HG03575 (cell line): ENCODE measurements at regions not wholly inside any gene's neighbourhood (a gene's known extent, or its start where the extent isn't known, plus 50 kb on each side); places are given as distances from the start of the nearest gene placed in this dataset.

Source experiments
- ATAC-seq: cut with Tn5 transposase; IDR thresholded peaks from one replicate; pipeline ENCODE4 v1.9.1; 2021; ENCODE audit not compliant: unreplicated experiment, insufficient number of reproducible peaks, low FRiP score; ENCODE audit errors: extremely low read depth

DNA sequence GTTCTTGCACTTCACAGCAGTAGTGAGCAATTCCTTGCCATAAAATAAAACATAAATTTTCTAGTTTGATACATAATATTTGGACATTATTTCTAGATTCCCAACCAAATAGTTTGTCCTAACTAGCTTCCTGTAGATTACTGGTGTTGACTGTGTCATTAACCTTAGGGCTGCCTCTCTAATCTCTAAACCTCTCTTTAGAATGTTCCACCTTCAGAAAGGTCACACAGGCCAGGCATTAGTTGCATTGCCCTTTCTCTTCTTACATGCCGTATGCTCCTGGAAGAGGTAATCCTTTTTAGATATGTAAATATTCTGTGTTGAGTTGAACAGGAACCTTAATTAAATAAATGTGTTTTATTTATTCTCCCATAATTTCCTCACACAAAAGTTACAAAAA is 904.9 kb upstream of the CNTN5 start:
- ATAC-seq = no peak

GRCh38 chr11:98130117-98130625 is 890.6 kb upstream of the CNTN5 start:
- no peak for ATAC-seq

- no peak for ATAC-seq
These were observed 884.4 kb upstream of the CNTN5 start for GRCh38 chr11:98136357-98136756.

- ATAC-seq = no peak
These were observed 883.3 kb upstream of the CNTN5 start for GRCh38 chr11:98137437-98137836.

DNA sequence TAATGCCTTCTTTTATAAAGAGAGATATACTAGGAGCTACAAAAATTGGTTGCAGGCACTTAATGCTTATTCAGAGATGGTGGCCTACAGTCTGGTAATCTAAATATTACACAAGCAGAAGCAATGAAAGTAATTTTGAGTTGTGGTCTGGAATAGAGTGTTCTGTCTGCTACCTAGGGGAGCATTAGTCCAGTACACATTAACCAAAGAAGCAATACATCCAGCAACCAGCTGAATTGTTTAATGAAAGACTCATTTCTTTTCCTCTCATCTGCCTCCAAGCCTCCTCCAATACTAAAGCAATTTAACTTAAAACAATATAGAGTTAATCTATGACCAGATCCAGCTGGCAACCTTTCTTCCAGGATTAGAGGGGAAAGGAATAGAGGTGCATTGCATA is 877.1 kb upstream of the CNTN5 start:
- no peak for ATAC-seq

DNA sequence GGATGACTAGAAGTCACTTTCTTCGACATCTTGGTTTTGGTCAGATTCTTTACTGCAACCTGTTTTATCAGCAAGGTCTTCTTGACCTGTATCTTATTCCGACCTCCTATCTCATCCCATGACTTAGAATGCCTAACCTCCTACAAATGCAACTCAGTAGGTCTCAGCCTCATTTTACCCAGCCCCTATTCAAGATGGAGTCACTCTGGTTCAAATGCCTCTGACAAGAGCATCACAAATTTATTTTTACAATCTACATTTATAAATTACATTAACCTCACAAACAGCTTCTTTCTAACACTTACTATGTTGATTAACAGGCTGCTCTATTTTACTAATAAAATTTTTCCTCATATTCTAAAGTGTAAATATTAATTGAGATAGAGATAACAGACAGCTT is 867.0 kb upstream of the CNTN5 start:
- ATAC-seq = no peak

DNA sequence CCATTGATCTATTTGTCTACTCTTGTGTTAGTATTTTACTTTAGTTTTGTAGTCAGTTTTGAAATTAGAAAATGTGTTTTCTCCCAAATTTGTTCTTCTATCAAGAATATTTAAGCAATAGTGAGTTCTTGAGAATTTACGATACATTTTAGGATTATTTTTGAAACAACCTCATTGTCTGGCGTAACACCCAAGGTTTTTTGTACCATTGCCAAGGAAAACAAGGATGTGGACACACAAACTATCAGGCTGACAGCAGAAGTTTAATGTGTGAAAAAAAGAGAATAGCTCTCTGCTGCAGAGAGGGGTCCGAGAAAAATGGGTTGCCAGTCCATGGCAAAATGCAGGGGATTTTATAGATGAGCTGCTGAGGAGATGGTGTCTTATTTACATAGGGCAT is 865.1 kb upstream of the CNTN5 start:
- ATAC-seq = no peak

GRCh38 chr11:98177925-98178324 is 842.8 kb upstream of the CNTN5 start:
- no peak for ATAC-seq

- ATAC-seq = no peak
These were observed 840.2 kb upstream of the CNTN5 start for GRCh38 chr11:98180511-98180910.

- ATAC-seq = no peak
These were observed 839.8 kb upstream of the CNTN5 start for GRCh38 chr11:98180921-98181320.

DNA sequence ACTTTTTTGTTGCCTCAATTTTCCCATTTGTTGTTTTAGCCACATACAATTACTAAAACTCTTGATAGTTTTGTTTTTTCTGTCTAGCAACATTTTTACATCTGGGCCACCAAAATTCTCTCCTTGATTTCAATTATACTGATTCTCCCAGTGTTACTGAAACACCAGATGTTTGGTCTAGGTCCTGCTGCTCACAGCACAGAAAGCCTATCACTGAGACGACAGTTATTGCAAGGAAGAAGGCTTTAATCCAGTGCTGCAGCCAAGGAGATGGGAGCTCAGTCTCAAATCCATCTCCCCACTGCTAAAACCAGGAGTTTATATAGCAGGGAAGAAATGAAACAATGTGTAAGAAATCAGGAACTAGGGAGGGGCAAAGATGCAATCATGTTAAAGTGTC is 837.7 kb upstream of the CNTN5 start:
- no peak for ATAC-seq

- no peak for ATAC-seq
These were observed 835.5 kb upstream of the CNTN5 start for GRCh38 chr11:98185245-98185644.

DNA sequence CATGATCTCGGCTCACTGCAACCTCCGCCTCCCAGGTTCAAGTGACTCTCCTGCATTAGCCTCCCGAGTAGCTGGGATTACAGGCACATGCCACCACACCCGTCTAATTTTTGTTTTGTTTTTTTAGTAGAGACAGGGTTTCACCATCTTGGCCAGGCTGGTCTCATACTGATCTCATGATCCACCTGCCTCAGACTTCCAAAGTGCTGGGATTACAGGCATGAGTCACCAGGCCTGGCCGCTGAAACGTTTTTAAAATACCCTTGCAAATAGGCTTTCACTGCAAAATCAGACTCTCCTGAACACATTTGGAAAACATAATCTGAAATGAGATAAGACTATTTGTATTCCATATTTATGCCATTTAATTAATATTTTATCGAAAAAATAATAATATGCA is 826.1 kb upstream of the CNTN5 start:
- ATAC-seq = no peak

GRCh38 chr11:98195300-98195699 is 825.4 kb upstream of the CNTN5 start:
- ATAC-seq = no peak

DNA sequence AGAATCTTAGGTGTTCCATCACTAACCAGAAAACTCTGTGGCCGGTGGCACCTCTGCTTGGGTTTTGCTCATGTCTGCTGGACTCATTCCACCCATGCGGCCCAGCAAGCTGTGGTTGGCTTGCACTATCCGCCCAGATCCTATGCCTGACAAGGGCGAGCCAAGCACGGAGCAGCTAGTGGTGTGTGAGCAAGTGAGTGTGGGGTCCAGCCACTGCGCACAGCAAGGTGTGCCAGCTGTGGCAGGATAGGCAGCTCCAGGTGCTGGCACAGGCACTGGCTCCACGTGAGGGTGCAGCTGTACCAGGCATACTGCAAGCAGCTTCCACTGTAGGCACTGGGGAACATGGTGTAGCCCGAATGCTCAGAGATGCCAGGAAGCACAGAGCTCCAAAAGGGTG is 813.7 kb upstream of the CNTN5 start:
- ATAC-seq = no peak

DNA sequence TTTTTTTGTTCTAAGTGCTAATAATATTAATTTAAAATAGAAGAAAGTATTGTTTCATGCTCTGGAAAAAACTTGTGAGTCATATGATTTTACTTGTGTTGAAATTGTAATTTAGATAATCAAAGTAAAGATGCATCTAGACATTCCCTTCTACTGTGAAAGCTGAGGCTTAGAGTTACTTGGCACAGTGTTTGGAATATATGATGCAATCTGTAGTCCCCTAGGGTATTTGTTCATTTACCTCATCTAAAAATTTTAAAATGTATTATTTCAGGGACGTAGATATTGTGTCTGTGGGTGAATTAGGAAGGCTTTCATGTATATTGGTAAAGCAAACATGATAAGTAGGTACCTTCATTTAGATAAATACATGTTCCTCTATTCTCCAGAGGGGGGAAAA is 793.5 kb upstream of the CNTN5 start:
- no peak for ATAC-seq

DNA sequence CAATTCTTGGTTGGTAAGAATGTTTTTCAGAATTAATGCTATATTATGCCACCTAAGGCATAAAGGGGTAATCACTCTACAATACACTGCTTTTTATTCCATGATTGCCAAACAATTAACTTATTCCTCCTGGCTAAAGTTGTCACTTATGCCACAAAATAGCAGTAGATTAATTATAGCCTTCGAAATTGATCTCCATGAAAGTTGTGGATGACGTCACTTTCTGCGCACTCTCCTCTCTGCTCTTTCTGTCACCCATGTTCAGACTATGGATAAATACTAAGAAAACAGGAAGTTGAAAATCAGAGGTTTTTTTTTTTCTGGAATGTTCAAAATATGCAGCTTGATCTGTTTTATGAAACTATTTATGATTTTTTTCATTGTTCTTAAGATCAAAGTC is 790.1 kb upstream of the CNTN5 start:
- no peak for ATAC-seq

DNA sequence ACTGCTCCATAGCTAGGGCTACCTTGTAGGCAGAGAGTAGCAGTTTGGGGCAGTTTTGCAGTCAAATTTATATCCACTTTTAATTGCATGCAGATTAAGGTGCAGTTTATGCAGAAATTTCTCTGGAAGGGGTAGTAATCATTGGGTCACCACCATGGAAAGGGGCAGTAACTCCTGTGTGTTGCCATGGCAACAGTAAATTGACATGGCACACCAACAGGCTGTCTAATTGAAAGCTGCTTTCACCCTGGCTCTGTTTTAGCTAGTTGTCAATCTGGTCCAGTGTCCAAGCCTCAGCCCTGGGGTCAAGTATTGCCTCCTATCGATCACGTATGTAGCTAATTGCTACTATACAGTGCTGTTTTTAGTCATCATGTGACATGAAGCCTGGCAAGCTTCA is 786.1 kb upstream of the CNTN5 start:
- ATAC-seq = no peak

- ATAC-seq = no peak
These were observed 776.9 kb upstream of the CNTN5 start for GRCh38 chr11:98243897-98244296.

DNA sequence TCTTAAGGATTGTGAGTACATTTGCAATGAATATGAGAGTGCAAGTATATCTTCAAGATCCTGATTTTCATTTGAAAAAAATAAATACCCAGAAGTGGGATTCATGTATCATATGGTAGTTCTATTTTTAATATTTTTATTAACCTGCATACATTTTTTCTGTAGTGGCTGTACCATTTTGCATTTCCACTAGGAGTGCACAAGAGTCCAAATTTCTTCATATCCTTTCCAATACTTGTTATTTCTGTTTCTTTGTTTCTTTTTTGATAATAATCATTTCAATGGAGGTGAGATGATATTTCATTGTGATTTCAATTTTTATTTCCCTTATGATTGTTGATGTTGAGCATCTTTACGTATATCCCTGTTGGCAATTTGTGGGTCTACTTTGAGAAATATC is 759.8 kb upstream of the CNTN5 start:
- ATAC-seq = no peak

- no peak for ATAC-seq
These were observed 743.4 kb upstream of the CNTN5 start for GRCh38 chr11:98277251-98277912.
